22Rv1 (cell line): ENCODE measurements at regions not wholly inside any gene's neighbourhood (a gene's known extent, or its start where the extent isn't known, plus 50 kb on each side); places are given as distances from the start of the nearest gene placed in this dataset.

Source experiments
- CTCF ChIP-seq: fragments of 450-650 bp; IDR thresholded peaks from 2 replicates; pipeline ENCODE4 v1.5.1; 2017; ENCODE audit warnings: mild to moderate bottlenecking
- ZFX ChIP-seq: fragments of 450-650 bp; IDR thresholded peaks from 2 replicates; pipeline ENCODE4 v1.6.1; 2017; ENCODE audit warnings: antibody characterized with exemption, borderline replicate concordance

GRCh38 chr22:26985206-26985605 is 327.8 kb downstream of the MIAT start:
- TF ChIP-seq CTCF (no peak), ZFX (no peak)
